ENCODE measurements at regions not wholly inside any gene's neighbourhood (a gene's known extent, or its start where the extent isn't known, plus 50 kb on each side); places are given as distances from the start of the nearest gene placed in this dataset.
"Not testable (repeated sequence)": the region's sequence is repeated elsewhere in the genome, so short reads cannot be mapped to it uniquely, and the experiment has no call there.

DNA sequence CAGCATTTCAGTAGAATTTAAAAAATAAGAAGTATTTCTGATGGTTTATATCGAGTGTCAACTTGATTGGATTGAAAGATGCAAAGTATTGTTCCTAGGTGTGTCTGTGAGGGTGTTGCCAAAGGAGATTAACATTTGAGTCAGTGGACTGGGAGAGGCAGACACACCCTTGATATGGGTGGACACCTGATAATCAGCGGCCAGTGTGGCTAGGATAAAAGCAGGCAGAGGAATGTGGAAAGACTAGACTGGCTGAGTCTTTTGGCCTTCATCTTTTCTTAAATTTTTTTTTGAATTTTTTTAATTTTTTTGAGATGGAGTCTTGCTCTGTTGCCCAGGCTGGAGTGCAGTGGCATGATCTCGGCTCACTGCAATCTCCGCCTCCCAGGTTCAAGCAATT, 582.0 kb downstream of the STIM2 start:
- TF ChIP-seq CTCF, POLR2A (IDR thresholded peaks at IDR 0.05): not testable (repeated sequence)
